Endothelial cell of umbilical vein (primary cell): ENCODE measurements at regions not wholly inside any gene's neighbourhood (a gene's known extent, or its start where the extent isn't known, plus 50 kb on each side); places are given as distances from the start of the nearest gene placed in this dataset.
"Not testable (repeated sequence)": the region's sequence is repeated elsewhere in the genome, so short reads cannot be mapped to it uniquely, and the experiment has no call there.

Experiments
- BruUV-seq: library from RNA; stranded (reverse); fragments of 400-500 nt; replicated peaks from 2 replicates; lab custom pipeline; 2021; lab: Mats Ljungman, UMichigan
- CTCF ChIA-PET: fragments of 300-600, 350-600 bp; sonication (Branson Sonifier 250); formaldehyde crosslinking; loops from one replicate; lab custom pipeline; 2021; ENCODE audit warnings: antibody characterized with exemption, inconsistent platforms; lab: Charles Lee
- POLR2A ChIA-PET: fragments of 300-600, 350-600 bp; sonication (Branson Sonifier 250); formaldehyde crosslinking; loops from one replicate; lab custom pipeline; 2021; ENCODE audit warnings: antibody characterized with exemption, inconsistent platforms; lab: Charles Lee
- DNase-seq: peaks from one replicate; pipeline ENCODE4 v3.0.0-alpha.2; 2011; ENCODE audit warnings: low read depth, low spot score
- FAIRE-seq: peaks from 2 replicates; lab custom pipeline; 2011; peaks lifted over from hg19 to GRCh38; lab: Jason Lieb, UNC
- H2AFZ ChIP-seq: 2 replicates; pipeline ENCODE4 v1.6.0; 2012; ENCODE audit warnings: low read depth, low read length, control low read depth, inconsistent platforms
- H3K27ac ChIP-seq: 2 replicates; pipeline ENCODE4 v1.5.1; 2011; ENCODE audit warnings: low read depth, mild to moderate bottlenecking, control low read depth, low read length, moderate library complexity; ENCODE audit not compliant: insufficient read depth
- H3K27me3 ChIP-seq, 2 experiments: 2 replicates each; pipeline versions ENCODE4 v1.6.0 to v1.6.1; 2011; ENCODE audit warnings: low read length in 2 of 2, mixed read lengths in 1 of 2; ENCODE audit not compliant: control insufficient read depth in 2 of 2, insufficient read depth in 2 of 2
- H3K36me3 ChIP-seq, 2 experiments: 2 replicates in 1 of 2; 3 replicates in 1 of 2; pipeline ENCODE4 v1.5.1; 2011; ENCODE audit warnings: low read length in 2 of 2, mild to moderate bottlenecking in 1 of 2, moderate library complexity in 1 of 2; ENCODE audit not compliant: control insufficient read depth in 2 of 2, insufficient read depth in 2 of 2; ENCODE audit errors: extremely low read depth in 1 of 2
- H3K4me1 ChIP-seq: 3 replicates; pipeline ENCODE4 v1.5.1; 2011; ENCODE audit warnings: mild to moderate bottlenecking, low read length; ENCODE audit not compliant: control insufficient read depth, insufficient read depth; ENCODE audit errors: extremely low read depth
- H3K4me2 ChIP-seq: 2 replicates; pipeline ENCODE4 v1.6.1; 2011; ENCODE audit warnings: low read length, control low read depth, mixed read lengths; ENCODE audit not compliant: insufficient read depth
- H3K4me3 ChIP-seq, 3 experiments: fragments of 200-600 bp in 1 of 3; sonication (generic), shearing (Covaris generic) in 1 of 3; replicated peaks in 1 of 3; 2 replicates each; pipeline ENCODE4 v1.5.1; 2011 to 2016; ENCODE audit warnings: control low read depth in 3 of 3, low read length in 3 of 3, mild to moderate bottlenecking in 2 of 3, inconsistent platforms in 1 of 3, low read depth in 1 of 3, moderate library complexity in 1 of 3; ENCODE audit not compliant: insufficient read depth in 1 of 3
- H3K79me2 ChIP-seq: 2 replicates; pipeline ENCODE4 v1.6.0; 2012; ENCODE audit warnings: low read length, inconsistent platforms; ENCODE audit not compliant: control insufficient read depth, insufficient read depth
- H3K9ac ChIP-seq: replicated peaks from 2 replicates; pipeline ENCODE3; 2011; ENCODE audit warnings: low read length, control low read depth; ENCODE audit not compliant: insufficient read depth; ENCODE audit errors: extremely low read depth
- H3K9me1 ChIP-seq: replicated peaks from 3 replicates; pipeline ENCODE4 v1.6.0; 2011; ENCODE audit warnings: mild to moderate bottlenecking, low read length; ENCODE audit not compliant: control insufficient read depth, insufficient read depth; ENCODE audit errors: extremely low read depth
- H3K9me3 ChIP-seq: replicated peaks from 2 replicates; pipeline ENCODE4 v1.5.1; 2012; ENCODE audit warnings: low read length, inconsistent platforms; ENCODE audit not compliant: control insufficient read depth, insufficient read depth
- H4K20me1 ChIP-seq: replicated peaks from 2 replicates; pipeline ENCODE3; 2011; ENCODE audit warnings: mild to moderate bottlenecking, low read length; ENCODE audit not compliant: control insufficient read depth, insufficient read depth; ENCODE audit errors: extremely low read depth
- dilution Hi-C: fragments of 300-500 bp; cut with MboI; formaldehyde crosslinking; loops from one replicate; pipeline ENCODE4 v1.15.0; 2019; ENCODE audit warnings: low sequenced_read_pairs; ENCODE audit not compliant: extremely low pct_ligation_motif_present
- intact Hi-C: fragments of 100-400 bp; cut with micrococcal nuclease; formaldehyde crosslinking; loops from one replicate; pipeline ENCODE4 v1.10.0; 2022

GRCh38 chr9:65504686-65505085, 171.0 kb upstream of the ZNG1E start:
- H3K9ac ChIP-seq, BruUV-seq, H3K4me1 ChIP-seq, H2AFZ ChIP-seq, H4K20me1 ChIP-seq, DNase-seq, CTCF ChIA-PET, H3K9me3 ChIP-seq, H3K4me2 ChIP-seq, FAIRE-seq, dilution Hi-C loops, POLR2A ChIA-PET, H3K27ac ChIP-seq, H3K36me3 ChIP-seq, H3K4me3 ChIP-seq, H3K9me1 ChIP-seq, intact Hi-C loops, H3K27me3 ChIP-seq, H3K79me2 ChIP-seq: not testable (repeated sequence)

- intact Hi-C loops, H3K79me2 ChIP-seq, dilution Hi-C loops, H4K20me1 ChIP-seq, CTCF ChIA-PET, BruUV-seq, H3K27ac ChIP-seq, H2AFZ ChIP-seq, H3K27me3 ChIP-seq, FAIRE-seq, H3K9ac ChIP-seq, DNase-seq, H3K9me1 ChIP-seq, H3K36me3 ChIP-seq, H3K9me3 ChIP-seq, H3K4me3 ChIP-seq, POLR2A ChIA-PET, H3K4me1 ChIP-seq, H3K4me2 ChIP-seq: not testable (repeated sequence)
Observed at GRCh38 chr9:65503696-65504095, 172.0 kb upstream of the ZNG1E start.

- H3K27ac ChIP-seq, H3K79me2 ChIP-seq, H3K4me3 ChIP-seq, FAIRE-seq, CTCF ChIA-PET, H4K20me1 ChIP-seq, BruUV-seq, intact Hi-C loops, H3K9me3 ChIP-seq, H3K9me1 ChIP-seq, H3K4me2 ChIP-seq, H2AFZ ChIP-seq, dilution Hi-C loops, H3K36me3 ChIP-seq, DNase-seq, H3K4me1 ChIP-seq, POLR2A ChIA-PET, H3K9ac ChIP-seq, H3K27me3 ChIP-seq: not testable (repeated sequence)
Observed at GRCh38 chr9:65482890-65483289, 192.8 kb upstream of the ZNG1E start.

- POLR2A ChIA-PET, DNase-seq, H4K20me1 ChIP-seq, BruUV-seq, H3K27ac ChIP-seq, H2AFZ ChIP-seq, H3K9me1 ChIP-seq, CTCF ChIA-PET, H3K9ac ChIP-seq, H3K4me2 ChIP-seq, H3K79me2 ChIP-seq, H3K4me3 ChIP-seq, H3K4me1 ChIP-seq, intact Hi-C loops, dilution Hi-C loops, H3K27me3 ChIP-seq, FAIRE-seq, H3K9me3 ChIP-seq, H3K36me3 ChIP-seq: not testable (repeated sequence)
Observed at GRCh38 chr9:65481291-65481690, 194.4 kb upstream of the ZNG1E start.
